Keratinocyte (primary cell): ENCODE measurements at regions not wholly inside any gene's neighbourhood (a gene's known extent, or its start where the extent isn't known, plus 50 kb on each side); places are given as distances from the start of the nearest gene placed in this dataset.

Experiments used
- DNase-seq: peaks from one replicate; pipeline ENCODE4 v3.0.0-alpha.2; 2011; ENCODE audit warnings: low read depth, missing footprints, low spot score
- FAIRE-seq: peaks from 2 replicates; lab custom pipeline; 2011; peaks lifted over from hg19 to GRCh38; lab: Jason Lieb, UNC
- H2AFZ ChIP-seq: 2 replicates; pipeline ENCODE4 v1.6.0; 2012; ENCODE audit warnings: low read length, control low read depth, inconsistent platforms; ENCODE audit not compliant: control insufficient read depth
- H3K27ac ChIP-seq: 2 replicates; pipeline ENCODE4 v1.5.1; 2011; ENCODE audit warnings: low read length; ENCODE audit not compliant: control insufficient read depth, insufficient read depth
- H3K27me3 ChIP-seq: 3 replicates; pipeline ENCODE4 v1.6.0; 2011; ENCODE audit warnings: low read length; ENCODE audit not compliant: control insufficient read depth, insufficient read depth; ENCODE audit errors: extremely low read depth
- H3K36me3 ChIP-seq, 2 experiments: 2 replicates in 1 of 2; 3 replicates in 1 of 2; pipeline ENCODE4 v1.5.1; 2011; ENCODE audit warnings: low read length in 2 of 2, mild to moderate bottlenecking in 1 of 2; ENCODE audit not compliant: control insufficient read depth in 2 of 2, insufficient read depth in 2 of 2; ENCODE audit errors: extremely low read depth in 1 of 2
- H3K4me1 ChIP-seq: 3 replicates; pipeline ENCODE4 v1.5.1; 2011; ENCODE audit warnings: low read length; ENCODE audit not compliant: control insufficient read depth, insufficient read depth; ENCODE audit errors: extremely low read depth
- H3K4me2 ChIP-seq: 3 replicates; pipeline ENCODE4 v1.6.0; 2011; ENCODE audit warnings: low read depth, low read length; ENCODE audit not compliant: control insufficient read depth, insufficient read depth; ENCODE audit errors: extremely low read depth
- H3K4me3 ChIP-seq, 3 experiments: fragments of 200-600 bp in 1 of 3; sonication (generic) in 1 of 3; 2 replicates in 2 of 3; 3 replicates in 1 of 3; pipeline ENCODE4 v1.5.1; 2011 to 2016; ENCODE audit warnings: low read length in 3 of 3, mild to moderate bottlenecking in 3 of 3, control low read depth in 2 of 3, inconsistent platforms in 1 of 3, low read depth in 1 of 3, mixed read lengths in 1 of 3, mixed run types in 1 of 3, moderate library complexity in 1 of 3; ENCODE audit not compliant: control insufficient read depth in 2 of 3, insufficient read depth in 2 of 3; ENCODE audit errors: extremely low read depth in 1 of 3
- H3K79me2 ChIP-seq: 2 replicates; pipeline ENCODE4 v1.6.0; 2012; ENCODE audit warnings: low read length; ENCODE audit not compliant: control insufficient read depth, insufficient read depth
- H3K9ac ChIP-seq: 3 replicates; pipeline ENCODE4 v1.6.0; 2011; ENCODE audit warnings: low read length; ENCODE audit not compliant: control insufficient read depth, insufficient read depth; ENCODE audit errors: extremely low read depth
- H3K9me1 ChIP-seq: 3 replicates; pipeline ENCODE4 v1.6.0; 2011; ENCODE audit warnings: low read length; ENCODE audit not compliant: control insufficient read depth, insufficient read depth; ENCODE audit errors: extremely low read depth
- H3K9me3 ChIP-seq: 2 replicates; pipeline ENCODE4 v1.5.1; 2012; ENCODE audit warnings: low read depth, low read length; ENCODE audit not compliant: control insufficient read depth
- H4K20me1 ChIP-seq: 3 replicates; pipeline ENCODE4 v1.6.0; 2011; ENCODE audit warnings: low read length; ENCODE audit not compliant: control insufficient read depth, insufficient read depth; ENCODE audit errors: extremely low read depth
- EZH2 ChIP-seq: IDR thresholded peaks from one replicate; pipeline ENCODE4 v1.6.1; 2012; ENCODE audit warnings: inconsistent platforms, mild to moderate bottlenecking, low read length, moderate library complexity
- dilution Hi-C: fragments of 300-500 bp; cut with MboI; formaldehyde crosslinking; loops from one replicate; pipeline ENCODE4 v1.7.0; 2020; ENCODE audit warnings: low sequenced_read_pairs; ENCODE audit not compliant: extremely low pct_ligation_motif_present
- TF ChIP-seq, protein P1 (sequence below), 3 experiments: IDR thresholded peaks in 1 of 3; conservative IDR thresholded peaks in 1 of 3; optimal IDR thresholded peaks in 1 of 3; 2 replicates in 2 of 3; 3 replicates in 1 of 3; pipeline versions ENCODE3 to v1.5.1; 2011; ENCODE audit warnings: low read length in 3 of 3, mild to moderate bottlenecking in 3 of 3, moderate library complexity in 2 of 3, control low read depth in 1 of 3, inconsistent platforms in 1 of 3; ENCODE audit not compliant: insufficient read depth in 2 of 3; ENCODE audit errors: extremely low read depth in 1 of 3

DNA sequence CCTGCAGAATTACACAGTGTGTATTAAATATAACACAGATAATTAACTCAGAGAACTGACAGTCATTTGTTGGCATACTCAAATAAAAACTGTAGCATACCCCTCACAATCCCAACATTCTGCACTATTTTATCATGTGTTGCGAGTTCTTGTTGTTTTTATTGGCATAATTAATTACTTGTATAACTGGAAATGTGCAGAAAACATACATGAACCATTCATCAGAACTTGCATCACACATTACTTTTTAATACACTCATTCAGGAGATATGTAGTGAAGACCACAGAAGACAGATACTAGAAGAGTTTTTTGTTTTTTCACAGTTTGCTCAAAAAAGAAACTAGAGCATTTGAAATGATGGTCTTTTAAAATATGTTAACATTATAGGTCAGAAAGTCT lies 74.6 kb upstream of the NEIL3 start:
- FAIRE-seq (no peak), DNase-seq (no peak)
- Histone ChIP-seq H3K9me1 (no peaks in the 10 kb centered on the region), H3K9me3 (no peaks in the 10 kb centered on the region), H3K36me3 (no peaks in the 10 kb centered on the region), H3K4me2 (no peak overlapping the region), H3K27ac (no peak overlapping the region), H4K20me1 (no peaks in the 10 kb centered on the region), H3K4me1 (no peaks in the 10 kb centered on the region), H2AFZ (no peak overlapping the region), H3K27me3 (no peaks in the 10 kb centered on the region), H3K4me3 (no peak overlapping the region), H3K79me2 (no peaks in the 10 kb centered on the region), H3K9ac (no peak overlapping the region)
- dilution Hi-C loops: no loop called here
- TF ChIP-seq, protein P1, sequence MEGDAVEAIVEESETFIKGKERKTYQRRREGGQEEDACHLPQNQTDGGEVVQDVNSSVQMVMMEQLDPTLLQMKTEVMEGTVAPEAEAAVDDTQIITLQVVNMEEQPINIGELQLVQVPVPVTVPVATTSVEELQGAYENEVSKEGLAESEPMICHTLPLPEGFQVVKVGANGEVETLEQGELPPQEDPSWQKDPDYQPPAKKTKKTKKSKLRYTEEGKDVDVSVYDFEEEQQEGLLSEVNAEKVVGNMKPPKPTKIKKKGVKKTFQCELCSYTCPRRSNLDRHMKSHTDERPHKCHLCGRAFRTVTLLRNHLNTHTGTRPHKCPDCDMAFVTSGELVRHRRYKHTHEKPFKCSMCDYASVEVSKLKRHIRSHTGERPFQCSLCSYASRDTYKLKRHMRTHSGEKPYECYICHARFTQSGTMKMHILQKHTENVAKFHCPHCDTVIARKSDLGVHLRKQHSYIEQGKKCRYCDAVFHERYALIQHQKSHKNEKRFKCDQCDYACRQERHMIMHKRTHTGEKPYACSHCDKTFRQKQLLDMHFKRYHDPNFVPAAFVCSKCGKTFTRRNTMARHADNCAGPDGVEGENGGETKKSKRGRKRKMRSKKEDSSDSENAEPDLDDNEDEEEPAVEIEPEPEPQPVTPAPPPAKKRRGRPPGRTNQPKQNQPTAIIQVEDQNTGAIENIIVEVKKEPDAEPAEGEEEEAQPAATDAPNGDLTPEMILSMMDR (optimal IDR thresholded peaks at IDR 0.05 in 1 of 3, IDR thresholded peaks at IDR 0.05 in 1 of 3, conservative IDR thresholded peaks at IDR 0.05 in 1 of 3; ENCODE audit: extremely low read depth in 1 of 3, insufficient read depth in 2 of 3, low read length in 3 of 3): no peak
- no peak for TF ChIP-seq EZH2

DNA sequence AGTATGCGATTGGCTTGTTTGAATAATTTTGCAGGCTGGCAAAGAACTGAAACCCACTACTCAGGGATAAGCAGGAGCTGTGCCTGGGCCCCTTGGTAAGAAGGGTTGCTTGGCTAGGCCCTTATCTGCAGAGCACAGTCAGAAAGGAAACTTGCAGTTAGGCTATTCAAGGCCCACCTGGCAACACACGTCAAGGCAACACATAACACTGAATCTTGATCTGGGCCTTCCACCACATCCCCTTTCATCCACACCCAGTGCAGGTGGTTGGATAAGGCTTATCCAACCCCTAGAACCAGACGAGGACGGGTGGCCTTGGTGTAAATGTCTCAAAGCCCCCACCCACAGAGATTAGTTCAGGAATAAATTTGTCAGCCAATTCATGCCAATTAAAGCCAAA lies 72.8 kb upstream of the NEIL3 start:
- Histone ChIP-seq H3K9ac (no peak overlapping the region), H3K4me1 (no peaks in the 10 kb centered on the region), H3K79me2 (no peaks in the 10 kb centered on the region), H3K27me3 (no peaks in the 10 kb centered on the region), H3K4me2 (no peak overlapping the region), H3K4me3 (no peak overlapping the region), H2AFZ (no peak overlapping the region), H3K27ac (no peak overlapping the region), H3K36me3 (no peaks in the 10 kb centered on the region), H3K9me3 (no peaks in the 10 kb centered on the region), H4K20me1 (no peaks in the 10 kb centered on the region), H3K9me1 (no peaks in the 10 kb centered on the region)
- TF ChIP-seq, protein P1 (optimal IDR thresholded peaks at IDR 0.05 in 1 of 3, IDR thresholded peaks at IDR 0.05 in 1 of 3, conservative IDR thresholded peaks at IDR 0.05 in 1 of 3; ENCODE audit: extremely low read depth in 1 of 3, insufficient read depth in 2 of 3, low read length in 3 of 3): no peak
- no peak for TF ChIP-seq EZH2
- FAIRE-seq (no peak), DNase-seq (no peak)
- dilution Hi-C loops: no loop called here
